HCT116 (cell line): ENCODE measurements at regions not wholly inside any gene's neighbourhood (a gene's known extent, or its start where the extent isn't known, plus 50 kb on each side); places are given as distances from the start of the nearest gene placed in this dataset.

Experiments used
- ATAC-seq: fragments of 200-7000 bp; cut with Tn5 transposase; 2 replicates; pipeline ENCODE4 v1.9.1; 2020; ENCODE audit warnings: mild to moderate bottlenecking, moderate library complexity
- BruUV-seq: library from RNA; stranded (reverse); fragments of 400-500 nt; replicated peaks from 2 replicates; lab custom pipeline; 2021; lab: Mats Ljungman, UMichigan
- CTCF ChIA-PET: fragments of 300-600 bp; sonication (Branson Sonifier 250); formaldehyde crosslinking; loops from one replicate; lab custom pipeline; 2021; ENCODE audit warnings: antibody characterized with exemption; lab: Charles Lee
- POLR2A ChIA-PET: fragments of 300-600, 350-600 bp; sonication (Branson Sonifier 250); formaldehyde crosslinking; loops from one replicate; lab custom pipeline; 2021; ENCODE audit warnings: antibody characterized with exemption; lab: Charles Lee
- RAD21 ChIA-PET, 2 experiments: fragments of 300-600 bp; sonication (Branson Sonifier 250); formaldehyde crosslinking; loops; one replicate each; lab custom pipeline; 2023; ENCODE audit warnings: low total read pairs in 2 of 2; ENCODE audit not compliant: uncharacterized antibody in 2 of 2, unreplicated experiment in 2 of 2, low non-redundant PET in 1 of 2; lab: Charles Lee
- DNase-seq: peaks from one replicate; pipeline ENCODE4 v3.0.0-alpha.2; 2010; ENCODE audit warnings: low read depth, low spot score
- H2AFZ ChIP-seq: fragments of 200-600 bp; shearing (Covaris generic), sonication (generic); 2 replicates; pipeline ENCODE4 v1.6.1; 2017; ENCODE audit warnings: low read depth, mixed run types, mixed read lengths, antibody characterized with exemption, low read length; ENCODE audit not compliant: poor library complexity, severe bottlenecking
- H3K27ac ChIP-seq: 2 replicates; pipeline ENCODE4 v1.5.1; 2012; ENCODE audit warnings: low read depth, low read length
- H3K27me3 ChIP-seq: fragments of 200-600 bp; sonication (generic); 2 replicates; pipeline ENCODE4 v1.6.1; 2016; ENCODE audit warnings: mixed run types, low read length, mixed read lengths; ENCODE audit not compliant: insufficient read depth
- H3K36me3 ChIP-seq, 2 experiments: fragments of 200-500 bp in 1 of 2; fragments of 200-600 bp in 1 of 2; sonication (Bioruptor generic) in 1 of 2; sonication (generic) in 1 of 2; 2 replicates each; pipeline versions ENCODE4 v1.5.1 to v1.6.1; 2014 to 2016; ENCODE audit warnings: low read length in 2 of 2, inconsistent platforms in 1 of 2, mixed read lengths in 1 of 2, mixed run types in 1 of 2; ENCODE audit not compliant: insufficient read depth in 2 of 2, control insufficient read depth in 1 of 2
- H3K4me1 ChIP-seq, 2 experiments: fragments of 200-600 bp in 1 of 2; sonication (generic) in 1 of 2; 2 replicates each; pipeline versions ENCODE4 v1.5.1 to v1.6.1; 2012 to 2017; ENCODE audit warnings: low read length in 2 of 2, inconsistent platforms in 1 of 2, mild to moderate bottlenecking in 1 of 2, mixed read lengths in 1 of 2, mixed run types in 1 of 2, moderate library complexity in 1 of 2; ENCODE audit not compliant: insufficient read depth in 2 of 2, control insufficient read depth in 1 of 2
- H3K4me2 ChIP-seq: fragments of 200-600 bp; sonication (generic); 2 replicates; pipeline ENCODE4 v1.6.1; 2017; ENCODE audit warnings: mixed run types, low read length, mixed read lengths
- H3K4me3 ChIP-seq, 2 experiments: fragments of 200-600 bp in 1 of 2; sonication (generic) in 1 of 2; replicated peaks in 1 of 2; 2 replicates each; pipeline ENCODE4 v1.5.1; 2011 to 2016; ENCODE audit warnings: low read length in 2 of 2, control low read depth in 1 of 2, low read depth in 1 of 2, mild to moderate bottlenecking in 1 of 2, mixed read lengths in 1 of 2, mixed run types in 1 of 2
- H3K79me2 ChIP-seq: fragments of 200-600 bp; sonication (generic); 2 replicates; pipeline ENCODE4 v1.6.1; 2017; ENCODE audit warnings: mild to moderate bottlenecking, mixed run types, low read length, moderate library complexity, mixed read lengths; ENCODE audit not compliant: insufficient read depth
- H3K9ac ChIP-seq: fragments of 200-600 bp; sonication (generic); 2 replicates; pipeline ENCODE4 v1.6.1; 2016; ENCODE audit warnings: low read length, mixed read lengths
- H3K9me2 ChIP-seq: fragments of 200-600 bp; sonication (generic), shearing (Covaris generic); 2 replicates; pipeline ENCODE4 v1.6.1; 2017; ENCODE audit warnings: mixed run types, mild to moderate bottlenecking, moderate library complexity; ENCODE audit not compliant: insufficient read depth
- H3K9me3 ChIP-seq, 2 experiments: fragments of 200-500 bp in 1 of 2; fragments of 200-600 bp in 1 of 2; sonication (Bioruptor generic) in 1 of 2; sonication (generic) in 1 of 2; 2 replicates each; pipeline ENCODE4 v1.6.1; 2014 to 2017; ENCODE audit warnings: low read length in 2 of 2, mixed read lengths in 2 of 2, inconsistent platforms in 1 of 2, low read depth in 1 of 2, mild to moderate bottlenecking in 1 of 2, mixed run types in 1 of 2, moderate library complexity in 1 of 2; ENCODE audit not compliant: control insufficient read depth in 1 of 2, insufficient read depth in 1 of 2
- H4K20me1 ChIP-seq: fragments of 200-600 bp; sonication (generic), shearing (Covaris generic); 2 replicates; pipeline ENCODE4 v1.6.1; 2017; ENCODE audit warnings: mixed run types, mild to moderate bottlenecking, moderate library complexity; ENCODE audit not compliant: insufficient read depth
- ATF3 ChIP-seq: IDR thresholded peaks from 2 replicates; pipeline ENCODE4 v1.6.1; 2012
- EGR1 ChIP-seq: IDR thresholded peaks from 2 replicates; pipeline ENCODE4 v1.6.1; 2012; ENCODE audit warnings: low read depth
- POLR2AphosphoS5 ChIP-seq: IDR thresholded peaks from 2 replicates; pipeline ENCODE4 v1.6.1; 2011; ENCODE audit warnings: mild to moderate bottlenecking, low read depth, low read length, moderate library complexity
- RAD21 ChIP-seq: IDR thresholded peaks from 2 replicates; pipeline ENCODE4 v1.6.1; 2012; ENCODE audit warnings: low read depth, mild to moderate bottlenecking
- TCF7L2 ChIP-seq: IDR thresholded peaks from 2 replicates; pipeline ENCODE4 v1.7.0; 2011; ENCODE audit warnings: borderline replicate concordance, inconsistent platforms; ENCODE audit not compliant: insufficient read depth, insufficient read length; ENCODE audit errors: extremely low read depth
- ZFX ChIP-seq: fragments of 450-650 bp; IDR thresholded peaks from 2 replicates; pipeline ENCODE4 v1.6.1; 2017
- ZNF274 ChIP-seq: fragments of 200-500 bp; sonication (Bioruptor generic); IDR thresholded peaks from 2 replicates; pipeline ENCODE4 v1.6.1; 2014; ENCODE audit warnings: mild to moderate bottlenecking, low read depth, low read length, inconsistent platforms
- intact Hi-C: fragments of 100-400 bp; cut with micrococcal nuclease; formaldehyde crosslinking; loops from 2 replicates; pipeline ENCODE4 v1.10.0; 2022

- H2AFZ ChIP-seq: no peak overlapping the region
Observed at GRCh38 chr2:220583725-220584124, 956.3 kb downstream of the SLC4A3 start.

GRCh38 chr2:220585241-220585640 is 957.8 kb downstream of the SLC4A3 start:
- Histone ChIP-seq H3K27me3 (no peaks in the 10 kb centered on the region), H4K20me1 (no peaks in the 10 kb centered on the region), H3K9ac (no peak overlapping the region), H3K79me2 (no peaks in the 10 kb centered on the region), H3K9me3 (no peaks in the 10 kb centered on the region), H3K9me2 (no peaks in the 10 kb centered on the region), H3K36me3 (no peaks in the 10 kb centered on the region), H3K4me2 (no peak overlapping the region), H3K4me1 (no peaks in the 10 kb centered on the region), H3K4me3 (no peak overlapping the region), H2AFZ (no peak overlapping the region), H3K27ac (no peak overlapping the region)
- TF ChIP-seq ZNF274: no peak
- TF ChIP-seq TCF7L2: no peak
- no peak for TF ChIP-seq EGR1
- BruUV-seq: no TSS peak
- POLR2A ChIA-PET: no interaction called here
- intact Hi-C loops: no loop called here
- DNase-seq (no peak), ATAC-seq (no peak)
- CTCF ChIA-PET: no interaction called here
- RAD21 ChIA-PET: no interaction called here

More at GRCh38 chr2:220583725-220584124, 956.3 kb downstream of the SLC4A3 start:
- DNase-seq (no peak), ATAC-seq (no peak)
- no TSS peak for BruUV-seq
- Histone ChIP-seq H3K9me3 (no peaks in the 10 kb centered on the region), H3K4me1 (no peaks in the 10 kb centered on the region), H3K4me2 (no peak overlapping the region), H3K9ac (no peak overlapping the region), H3K9me2 (no peaks in the 10 kb centered on the region)
- CTCF ChIA-PET: no interaction called here
- TF ChIP-seq RAD21 (no peak), EGR1 (no peak), ATF3 (no peak), POLR2AphosphoS5 (no peak), ZFX (no peak)
- TF ChIP-seq, all 23 proteins: peak for 0
- H4K20me1 ChIP-seq: no peaks in the 10 kb centered on the region
- RAD21 ChIA-PET: no interaction called here
- H3K36me3 ChIP-seq: no peaks in the 10 kb centered on the region
- intact Hi-C loops: no loop called here
- H3K27ac ChIP-seq: no peak overlapping the region
- H3K27me3 ChIP-seq: no peaks in the 10 kb centered on the region
- POLR2A ChIA-PET: no interaction called here
- no peaks in the 10 kb centered on the region for H3K79me2 ChIP-seq
- H3K4me3 ChIP-seq: no peak overlapping the region
